IMR-90 (cell line): ENCODE measurements at regions not wholly inside any gene's neighbourhood (a gene's known extent, or its start where the extent isn't known, plus 50 kb on each side); places are given as distances from the start of the nearest gene placed in this dataset.

Experiments
- CTCF ChIP-seq: conservative IDR thresholded peaks from 2 replicates; pipeline ENCODE4 v1.5.1; 2012; ENCODE audit warnings: mild to moderate bottlenecking, low read depth, low read length, improper control_type of control experiment
- MAFK ChIP-seq: IDR thresholded peaks from 2 replicates; pipeline ENCODE4 v1.6.1; 2012; ENCODE audit warnings: low read depth, low read length, improper control_type of control experiment
- NFE2L2 ChIP-seq: fragments of 150-350 bp; IDR thresholded peaks from 2 replicates; pipeline ENCODE4 v1.6.1; 2016; ENCODE audit warnings: low read depth, mild to moderate bottlenecking, low read length
- POLR2A ChIP-seq: IDR thresholded peaks from 2 replicates; pipeline ENCODE4 v1.6.1; 2012; ENCODE audit warnings: mild to moderate bottlenecking, low read depth, low read length
- RFX5 ChIP-seq: IDR thresholded peaks from 2 replicates; pipeline ENCODE4 v1.8.0; 2012; ENCODE audit warnings: low read depth, mild to moderate bottlenecking, low read length, moderate library complexity
- USF2 ChIP-seq: fragments of 150-350 bp; IDR thresholded peaks from 2 replicates; pipeline ENCODE4 v1.6.1; 2017; ENCODE audit warnings: mild to moderate bottlenecking, antibody characterized with exemption, low read length, low read depth

- TF ChIP-seq CTCF (no peak), MAFK (no peak), RFX5 (no peak), NFE2L2 (no peak), POLR2A (no peak), USF2 (no peak)
Observed at GRCh38 chr5:61674378-61674777, 342.3 kb downstream of the ZSWIM6 start.
